ENCODE measurements at regions not wholly inside any gene's neighbourhood (a gene's known extent, or its start where the extent isn't known, plus 50 kb on each side); places are given as distances from the start of the nearest gene placed in this dataset.
"Not testable (repeated sequence)": the region's sequence is repeated elsewhere in the genome, so short reads cannot be mapped to it uniquely, and the experiment has no call there.

DNA sequence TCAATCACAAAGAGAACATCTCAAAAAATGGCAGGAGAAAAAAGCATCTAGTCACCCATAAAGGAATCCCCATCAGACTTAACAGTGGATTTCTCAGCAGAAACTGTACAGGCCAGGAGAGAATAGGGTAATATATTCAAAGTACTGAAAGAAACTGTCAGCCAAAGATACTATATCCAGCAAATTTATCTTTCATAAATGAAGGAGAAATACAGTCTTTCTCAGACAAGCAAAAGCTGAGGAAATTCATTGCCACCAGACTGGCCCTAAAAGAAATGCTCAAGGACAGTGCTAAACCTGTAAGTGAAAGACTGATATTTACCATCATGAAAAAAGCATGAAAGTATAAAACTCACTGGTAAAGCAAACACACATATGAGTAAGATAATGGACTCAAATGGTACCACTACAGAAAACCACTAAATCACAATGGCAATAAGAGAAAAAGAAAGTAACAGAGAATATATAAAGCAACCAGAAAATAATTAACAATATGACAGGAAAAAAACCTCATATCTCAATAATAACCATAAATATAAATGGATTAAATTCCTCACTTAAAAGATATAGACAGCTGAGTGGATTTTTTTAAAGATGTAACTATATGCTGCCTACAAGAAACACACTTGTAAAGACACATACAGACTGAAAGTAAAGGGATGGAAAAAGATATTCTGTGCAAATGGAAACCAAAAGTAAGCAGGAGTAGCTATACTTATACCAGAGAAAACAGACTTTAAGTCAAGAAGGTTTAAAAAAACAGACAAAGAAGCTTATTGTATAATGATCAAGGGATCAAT lies 83.4 kb upstream of the STK39 start:
- intact Hi-C loops (cut with DNase I), result no loop called here
- Histone ChIP-seq H3K36me3 (no peaks in the 10 kb centered on the region), H3K9me3 (peaks cover 5% of the 10 kb centered on the region), H3K4me3 (no peak overlapping the region), H3K27me3 (no peaks in the 10 kb centered on the region), H3K27ac (no peak overlapping the region), H3K4me1 (no peaks in the 10 kb centered on the region)
- TF ChIP-seq, protein P1, sequence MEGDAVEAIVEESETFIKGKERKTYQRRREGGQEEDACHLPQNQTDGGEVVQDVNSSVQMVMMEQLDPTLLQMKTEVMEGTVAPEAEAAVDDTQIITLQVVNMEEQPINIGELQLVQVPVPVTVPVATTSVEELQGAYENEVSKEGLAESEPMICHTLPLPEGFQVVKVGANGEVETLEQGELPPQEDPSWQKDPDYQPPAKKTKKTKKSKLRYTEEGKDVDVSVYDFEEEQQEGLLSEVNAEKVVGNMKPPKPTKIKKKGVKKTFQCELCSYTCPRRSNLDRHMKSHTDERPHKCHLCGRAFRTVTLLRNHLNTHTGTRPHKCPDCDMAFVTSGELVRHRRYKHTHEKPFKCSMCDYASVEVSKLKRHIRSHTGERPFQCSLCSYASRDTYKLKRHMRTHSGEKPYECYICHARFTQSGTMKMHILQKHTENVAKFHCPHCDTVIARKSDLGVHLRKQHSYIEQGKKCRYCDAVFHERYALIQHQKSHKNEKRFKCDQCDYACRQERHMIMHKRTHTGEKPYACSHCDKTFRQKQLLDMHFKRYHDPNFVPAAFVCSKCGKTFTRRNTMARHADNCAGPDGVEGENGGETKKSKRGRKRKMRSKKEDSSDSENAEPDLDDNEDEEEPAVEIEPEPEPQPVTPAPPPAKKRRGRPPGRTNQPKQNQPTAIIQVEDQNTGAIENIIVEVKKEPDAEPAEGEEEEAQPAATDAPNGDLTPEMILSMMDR (IDR thresholded peaks at IDR 0.05), result no peak
- DNase-seq, result no peak
- ATAC-seq, result no peak

DNA sequence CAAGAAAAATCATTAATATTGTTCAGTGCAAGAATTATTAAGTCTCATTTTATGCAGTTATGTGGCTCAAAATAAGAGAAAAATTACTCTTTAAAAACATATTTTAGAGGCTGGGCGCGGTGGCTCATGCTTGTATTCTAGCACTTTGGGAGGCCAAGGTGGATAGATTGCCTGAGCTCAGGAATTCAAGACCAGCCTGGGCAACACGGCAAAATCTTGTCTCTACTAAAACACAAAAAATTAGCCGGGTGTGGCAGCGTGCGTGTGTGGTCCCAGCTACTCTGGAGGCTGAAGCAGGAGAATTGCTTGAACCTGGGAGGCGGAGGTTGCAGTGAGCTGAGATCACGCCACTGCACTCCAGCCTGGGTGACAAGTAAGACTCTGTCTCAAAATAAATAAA lies 87.9 kb upstream of the STK39 start:
- H3K9me3 ChIP-seq; intact Hi-C loops (cut with DNase I); H3K4me1 ChIP-seq; H3K27ac ChIP-seq; H3K27me3 ChIP-seq; DNase-seq; H3K36me3 ChIP-seq; ATAC-seq; H3K4me3 ChIP-seq: not testable (repeated sequence)

DNA sequence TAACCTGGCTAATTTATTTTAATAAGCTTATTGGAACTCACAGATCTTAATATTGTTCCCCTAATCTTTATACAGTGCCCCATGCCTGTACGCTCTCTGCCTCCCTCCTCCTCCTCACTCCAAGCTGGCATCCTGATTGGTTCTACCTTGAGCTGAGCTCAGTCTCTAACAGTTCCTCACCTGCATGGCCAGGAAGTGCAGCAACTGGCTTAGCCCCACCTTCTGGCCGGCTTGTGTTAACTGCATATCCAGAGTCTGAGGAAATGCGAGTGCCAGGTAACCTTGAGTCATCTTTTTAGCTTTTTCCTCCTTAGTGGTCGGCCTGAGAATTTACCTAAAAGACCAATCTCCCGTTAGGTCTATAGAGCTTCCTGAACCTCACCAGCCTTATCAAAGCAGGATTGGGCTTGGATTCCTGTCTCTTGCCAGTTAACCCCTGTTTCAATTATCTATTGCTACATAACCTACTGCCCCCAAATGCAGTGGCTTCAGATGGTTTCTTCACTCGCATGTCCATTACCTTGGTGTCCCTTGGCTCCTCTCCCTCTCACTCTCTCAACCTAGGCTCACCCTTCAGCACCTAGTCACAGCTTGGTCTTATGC lies 89.5 kb upstream of the STK39 start:
- no peaks in the 10 kb centered on the region for H3K36me3 ChIP-seq
- TF ChIP-seq, protein P1 (IDR thresholded peaks at IDR 0.05), result peak; percentile 39
- no peak overlapping the region for H3K27ac ChIP-seq
- peak; percentile 97 for ATAC-seq
- H3K9me3 ChIP-seq, result no peaks in the 10 kb centered on the region
- no peak overlapping the region for H3K4me3 ChIP-seq
- DNase-seq, result peak; percentile 76
- H3K27me3 ChIP-seq, result no peaks in the 10 kb centered on the region
- intact Hi-C loops (cut with DNase I), result no loop called here
- H3K4me1 ChIP-seq, result no peaks in the 10 kb centered on the region

DNA sequence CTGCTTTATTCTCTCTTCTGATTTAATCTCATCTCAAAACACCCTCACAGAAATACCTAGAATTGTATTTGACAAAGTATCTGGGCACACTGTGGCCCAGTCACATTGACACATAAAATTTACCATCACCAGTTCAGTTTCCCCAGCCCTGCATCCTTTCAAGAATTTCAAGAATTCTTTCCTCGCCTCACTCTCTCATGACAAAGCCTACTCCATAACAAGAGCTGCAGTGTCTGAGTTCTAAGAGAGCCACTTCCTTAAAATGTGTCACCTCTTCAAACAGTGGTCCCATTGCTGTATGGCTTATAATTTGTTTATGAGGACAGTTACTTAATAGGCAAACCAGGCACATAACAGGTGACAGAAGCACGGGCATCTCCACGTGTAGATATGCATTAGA lies 90.9 kb upstream of the STK39 start:
- TF ChIP-seq, protein P1 (IDR thresholded peaks at IDR 0.05), result no peak
- Histone ChIP-seq H3K27ac (no peak overlapping the region), H3K9me3 (no peaks in the 10 kb centered on the region), H3K27me3 (no peaks in the 10 kb centered on the region), H3K36me3 (no peaks in the 10 kb centered on the region), H3K4me3 (no peak overlapping the region), H3K4me1 (no peaks in the 10 kb centered on the region)
- ATAC-seq (no peak), DNase-seq (no peak)
- intact Hi-C loops (cut with DNase I), result no loop called here

DNA sequence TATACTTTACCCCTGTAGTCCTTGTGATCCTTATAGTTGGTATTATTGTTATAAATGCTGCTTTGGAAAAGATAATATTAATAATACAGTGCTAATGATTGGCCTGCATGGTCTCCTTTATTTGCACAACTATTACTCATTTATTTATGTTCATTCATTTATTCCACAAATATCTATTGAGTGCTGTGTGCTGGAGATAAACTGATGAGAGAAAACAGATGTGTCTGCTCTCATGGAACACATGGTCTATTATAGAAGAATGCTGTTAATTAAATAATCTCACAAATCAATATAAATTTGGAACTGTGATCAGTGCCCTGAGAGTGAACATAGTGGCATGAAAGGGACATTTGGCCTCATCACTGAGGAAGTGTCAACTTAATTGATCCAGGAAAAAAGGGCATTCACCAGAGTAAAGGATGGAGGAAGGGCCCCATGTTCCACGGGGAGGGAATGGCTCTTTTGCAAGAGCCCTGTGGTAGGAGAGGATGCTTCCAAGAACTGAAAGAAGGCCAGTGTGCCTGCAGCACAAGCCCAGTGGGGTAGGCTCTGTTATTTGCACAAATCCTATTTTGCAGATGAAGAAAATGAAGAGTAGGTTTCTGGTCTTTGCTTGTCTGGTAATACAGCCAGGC lies 91.5 kb upstream of the STK39 start:
- no peak overlapping the region for H3K4me3 ChIP-seq
- H3K4me1 ChIP-seq, result no peaks in the 10 kb centered on the region
- ATAC-seq, result no peak
- intact Hi-C loops (cut with DNase I), result no loop called here
- no peak overlapping the region for H3K27ac ChIP-seq
- no peaks in the 10 kb centered on the region for H3K36me3 ChIP-seq
- no peak for DNase-seq
- TF ChIP-seq, protein P1 (IDR thresholded peaks at IDR 0.05), result no peak
- no peaks in the 10 kb centered on the region for H3K27me3 ChIP-seq
- H3K9me3 ChIP-seq, result no peaks in the 10 kb centered on the region

DNA sequence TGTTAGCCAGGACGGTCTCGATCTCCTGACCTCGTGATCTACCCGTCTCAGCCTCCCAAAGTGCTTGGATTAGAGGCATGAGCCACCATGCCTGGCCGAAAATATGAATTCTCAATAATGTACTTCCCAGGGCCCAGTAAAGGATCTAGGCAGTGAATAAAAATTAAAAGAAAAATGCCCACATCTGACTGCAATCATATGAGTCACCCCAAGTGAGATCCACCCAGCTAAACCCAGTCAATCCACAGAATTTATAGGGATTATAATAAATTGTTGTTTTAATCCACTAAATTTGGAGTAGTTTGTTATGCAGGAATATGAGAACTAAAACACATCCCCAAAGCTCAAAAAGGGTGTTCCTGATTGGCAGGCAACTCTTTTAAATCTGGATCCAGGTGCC lies 93.5 kb upstream of the STK39 start:
- intact Hi-C loops (cut with DNase I), result no loop called here
- Histone ChIP-seq H3K27me3 (no peaks in the 10 kb centered on the region), H3K27ac (no peak overlapping the region), H3K4me3 (no peak overlapping the region), H3K9me3 (no peaks in the 10 kb centered on the region), H3K36me3 (no peaks in the 10 kb centered on the region), H3K4me1 (no peaks in the 10 kb centered on the region)
- TF ChIP-seq, protein P1 (IDR thresholded peaks at IDR 0.05), result no peak
- no peak for DNase-seq
- no peak for ATAC-seq

All from upper lobe of right lung (tissue), 1 donor.